ENCODE measurements at regions not wholly inside any gene's neighbourhood (a gene's known extent, or its start where the extent isn't known, plus 50 kb on each side); places are given as distances from the start of the nearest gene placed in this dataset.
A peak's percentile ranks its signal among the peaks of the same experiment; 100 is the strongest.

DNA sequence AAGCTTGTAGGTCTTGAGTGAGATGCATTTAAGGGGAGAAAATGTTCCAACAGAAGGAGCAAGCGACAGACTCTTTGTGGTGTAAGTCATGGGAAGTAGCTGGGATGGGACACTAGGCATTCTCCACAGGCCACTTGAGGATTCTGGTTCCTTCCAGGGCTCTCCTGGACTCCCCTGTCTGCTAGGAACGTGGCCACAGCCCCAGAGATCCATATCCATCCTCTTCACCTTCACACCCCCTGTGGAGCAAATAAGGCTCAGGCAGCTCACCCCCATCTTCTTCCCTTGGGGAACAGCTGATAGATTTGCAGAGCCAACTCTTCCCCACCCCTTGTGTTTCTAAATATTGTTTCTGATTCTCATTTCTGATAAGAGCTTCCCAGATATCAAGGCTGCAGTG lies 482.6 kb upstream of the MKI67 start:
- no peak for DNase-seq

DNA sequence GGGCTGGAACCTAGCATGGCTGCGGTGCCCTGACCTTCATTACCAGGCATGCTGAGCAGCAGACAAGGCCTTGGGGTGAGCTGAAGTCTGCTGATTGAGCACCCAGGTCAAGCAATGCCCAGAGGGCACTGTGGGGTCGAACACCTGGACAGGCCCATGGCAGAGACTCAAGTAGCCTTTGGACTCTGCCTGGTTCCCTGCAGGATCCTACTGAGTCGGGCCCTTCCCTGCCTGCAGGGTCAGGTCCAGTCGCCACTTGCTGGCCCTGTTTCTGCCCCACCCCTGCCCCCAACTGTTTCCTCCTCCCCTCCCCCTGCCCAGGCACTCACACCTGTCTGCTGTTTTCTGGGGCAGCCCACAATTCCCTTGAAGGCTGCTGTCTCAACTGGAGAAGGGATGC lies 483.2 kb upstream of the MKI67 start:
- DNase-seq: no peak

GRCh38 chr10:128610113-128610512 lies 483.9 kb upstream of the MKI67 start:
- no peak for DNase-seq

DNA sequence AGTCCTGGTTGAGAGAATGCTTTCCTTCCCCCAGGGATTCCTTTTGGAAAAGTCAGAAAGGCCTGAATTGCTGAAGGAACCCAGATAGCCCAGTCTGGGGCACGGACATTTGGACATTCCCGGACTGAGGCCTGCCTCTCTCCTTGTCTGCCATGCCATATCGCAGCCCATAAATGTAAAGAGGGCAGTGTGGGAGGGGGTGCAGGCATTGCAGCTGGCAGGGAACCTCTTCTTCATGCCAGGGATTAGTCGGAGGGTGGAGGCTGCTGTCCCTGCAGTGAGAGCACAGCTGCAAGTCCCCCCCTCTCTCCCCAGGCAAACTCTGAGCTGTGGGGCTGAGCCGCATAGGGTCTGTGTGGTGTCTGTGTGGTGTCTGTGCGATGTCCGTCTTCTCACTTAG lies 486.0 kb upstream of the MKI67 start:
- DNase-seq: no peak

GRCh38 chr10:128612631-128613030 lies 486.4 kb upstream of the MKI67 start:
- no peak for DNase-seq

DNA sequence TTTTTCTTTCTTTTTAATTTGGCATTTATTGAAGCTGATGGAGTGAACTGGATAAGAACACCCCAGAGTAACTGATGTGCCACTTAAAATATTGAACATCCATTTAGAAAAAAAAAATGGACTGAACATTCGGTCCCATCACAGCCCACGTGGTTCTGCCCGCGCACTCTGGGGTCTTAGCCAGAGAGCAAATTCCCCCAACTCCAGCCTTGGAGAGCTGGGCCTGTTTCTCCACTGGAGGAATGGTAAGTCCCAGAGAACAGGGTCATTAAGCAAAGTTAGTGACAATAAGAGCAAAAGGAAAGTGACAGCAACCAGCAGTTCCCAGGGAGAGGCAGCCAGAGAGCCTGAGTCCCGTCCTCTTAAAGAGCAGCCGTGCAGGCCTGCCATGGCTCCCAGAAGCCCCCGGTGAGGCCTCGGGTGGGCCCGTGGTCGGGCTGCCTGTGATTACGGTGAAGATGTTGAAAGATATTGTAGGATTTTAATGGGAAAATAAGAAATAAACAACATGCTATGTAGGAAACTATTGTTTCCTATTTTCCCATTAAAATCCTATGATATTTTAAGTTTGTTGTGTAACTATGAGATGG lies 487.9 kb upstream of the MKI67 start:
- no peak for DNase-seq

GRCh38 chr10:128614802-128615553 lies 488.8 kb upstream of the MKI67 start:
- no peak for DNase-seq

DNA sequence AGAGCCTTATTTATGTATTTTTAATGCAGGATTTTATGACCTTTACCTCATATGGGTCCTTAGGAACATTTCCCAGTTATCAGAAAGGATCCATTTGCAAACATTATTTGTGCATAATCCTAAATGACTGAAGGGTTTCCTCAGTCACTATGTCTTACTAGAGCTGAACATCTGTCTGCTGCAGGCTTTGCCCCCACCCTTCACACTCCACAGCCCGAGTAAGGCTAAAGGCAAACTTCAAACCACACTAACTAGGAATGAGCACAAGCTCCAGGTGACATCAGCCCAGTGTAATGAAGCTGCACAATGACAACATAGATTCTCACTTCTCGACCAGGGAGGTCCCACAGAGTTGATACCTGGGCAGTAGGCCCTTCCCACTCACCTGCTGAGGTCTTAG lies 491.3 kb upstream of the MKI67 start:
- DNase-seq: no peak

GRCh38 chr10:128622706-128623105 lies 496.5 kb upstream of the MKI67 start:
- no peak for DNase-seq

DNA sequence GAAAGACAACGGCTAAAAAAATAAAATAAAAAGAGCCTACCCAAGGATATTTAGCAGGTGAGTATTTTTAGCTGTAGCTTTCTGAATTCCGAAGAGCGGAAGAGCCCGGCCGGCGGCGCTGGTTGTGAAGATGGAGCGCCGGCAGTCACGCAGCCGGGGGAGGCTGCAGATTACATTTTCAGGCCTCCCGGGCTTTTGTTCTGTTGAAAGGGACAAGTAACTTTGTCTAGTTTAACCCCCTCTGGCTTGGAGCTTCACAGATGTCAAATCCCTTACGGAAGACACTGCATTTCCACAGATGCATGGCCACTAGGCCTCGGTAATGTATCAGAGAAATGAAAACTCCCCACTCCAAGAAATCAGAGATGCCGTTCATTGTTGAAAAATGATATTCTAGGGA lies 497.6 kb upstream of the MKI67 start:
- DNase-seq: no peak

DNA sequence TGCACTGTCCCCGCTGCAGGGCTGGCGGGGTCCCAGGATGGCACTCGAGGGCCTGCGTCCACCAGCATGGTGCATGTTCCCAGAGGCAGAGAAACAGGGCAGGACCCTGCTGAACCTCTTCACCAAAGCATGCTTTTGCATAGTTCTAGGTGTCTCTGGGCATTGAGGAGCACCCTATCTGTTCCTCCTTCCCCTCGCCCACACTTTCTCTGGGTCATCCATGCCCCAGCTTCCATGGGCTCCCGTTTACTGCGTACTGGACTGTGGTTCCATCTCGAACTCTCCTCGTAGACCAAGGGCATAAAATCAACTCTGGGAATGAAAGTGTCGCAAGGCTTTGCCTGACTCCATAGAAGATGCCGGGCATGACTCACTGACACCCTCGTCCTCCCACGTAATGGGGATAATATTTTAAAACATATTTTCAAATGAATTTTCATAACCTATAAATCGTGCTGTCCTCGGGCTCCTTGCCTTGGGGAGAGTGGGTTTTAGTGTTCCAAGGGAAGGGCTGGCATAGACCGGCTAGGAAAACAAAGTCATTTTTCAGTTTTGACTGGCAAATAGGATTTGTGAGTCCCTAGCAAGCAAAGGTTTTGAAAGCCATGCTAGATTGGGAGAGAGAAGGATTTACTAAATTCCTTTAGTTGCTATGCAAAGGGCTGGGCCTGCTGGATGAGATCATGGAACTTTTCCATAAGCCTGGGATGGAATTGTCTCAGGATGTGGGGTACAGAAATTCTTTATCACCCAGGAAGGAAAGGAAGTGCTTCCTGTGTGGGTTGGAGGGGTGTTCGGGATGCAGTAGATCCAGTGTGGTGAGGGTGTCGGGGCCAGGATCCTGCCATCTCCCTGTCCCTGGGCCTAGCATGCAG lies 498.7 kb upstream of the MKI67 start:
- DNase-seq: no peak

- DNase-seq: no peak
Observed at GRCh38 chr10:128625926-128626325, 499.7 kb upstream of the MKI67 start.

DNA sequence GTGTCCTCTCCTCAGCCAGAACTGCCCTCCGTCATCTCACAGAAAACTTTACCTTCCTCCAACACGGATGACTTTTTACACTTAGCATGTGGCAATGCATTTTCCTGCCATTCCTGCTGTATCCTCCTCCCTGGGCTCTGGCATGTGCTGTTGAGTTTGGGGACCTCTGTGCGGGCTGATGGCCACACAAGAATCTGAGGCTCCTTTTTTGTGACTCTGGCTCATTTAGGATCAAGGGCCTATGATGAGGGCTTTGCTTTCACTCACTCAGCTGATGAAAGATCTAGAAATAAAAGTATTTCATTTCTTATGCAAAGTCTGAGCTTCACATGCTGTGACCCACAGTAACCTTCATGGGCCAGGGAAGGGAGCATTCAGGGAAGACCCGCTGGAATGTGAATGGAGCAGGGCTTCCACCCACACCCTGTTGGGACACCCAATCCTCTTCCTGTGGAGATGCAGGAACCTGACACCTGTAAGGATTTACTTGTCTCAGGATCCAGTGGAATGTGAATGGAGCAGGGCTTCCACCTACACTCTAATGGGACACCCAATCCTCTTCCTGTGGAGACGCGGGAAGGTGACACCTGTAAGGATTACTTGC lies 500.3 kb upstream of the MKI67 start:
- DNase-seq: no peak

DNA sequence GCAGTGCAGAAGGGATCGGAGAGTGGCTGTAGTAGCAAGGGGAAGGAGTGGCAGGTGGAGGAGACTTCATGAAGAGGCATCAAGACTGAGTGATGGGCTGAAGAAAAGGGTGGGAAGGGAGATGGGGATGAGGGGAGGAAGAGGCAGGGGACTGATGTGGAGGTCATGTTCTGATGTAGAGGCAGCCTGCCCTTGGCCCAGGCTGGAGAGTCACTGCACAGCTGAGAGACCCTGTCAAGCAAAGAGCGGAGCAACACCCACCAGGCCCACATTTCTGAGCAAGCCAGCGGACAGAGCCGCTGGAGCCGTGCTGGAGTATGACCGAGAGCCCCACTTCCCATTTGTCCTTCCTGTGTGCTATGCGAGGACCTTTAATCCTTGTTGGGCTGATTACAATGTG lies 501.6 kb upstream of the MKI67 start:
- no peak for DNase-seq

GRCh38 chr10:128628252-128628651 lies 502.0 kb upstream of the MKI67 start:
- no peak for DNase-seq

GRCh38 chr10:128629111-128630096 lies 503.2 kb upstream of the MKI67 start:
- DNase-seq: no peak

DNA sequence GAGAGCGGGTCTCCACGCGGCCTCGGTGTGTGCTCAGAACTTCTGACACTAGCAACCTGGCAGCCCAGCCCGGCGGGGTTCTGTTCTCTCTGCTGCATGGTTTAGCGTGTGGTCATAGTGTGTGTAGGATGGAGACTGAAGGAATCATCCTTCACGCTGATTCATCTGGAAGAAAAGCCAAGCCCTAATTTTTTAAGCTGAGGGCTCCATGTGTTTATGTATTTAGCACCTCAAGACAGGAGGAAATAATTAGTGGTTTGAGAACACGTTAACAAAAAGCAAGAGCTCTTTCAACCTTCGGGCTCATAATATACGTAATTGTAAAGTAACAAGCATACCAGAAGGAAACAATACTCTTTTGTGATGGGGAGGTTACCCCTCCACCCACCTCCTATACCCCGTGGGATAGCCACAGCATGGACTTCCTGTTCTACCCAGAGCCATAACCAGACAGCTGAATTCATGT lies 504.6 kb upstream of the MKI67 start:
- no peak for DNase-seq

- peak in 1 of 58 donors; percentile 25 for DNase-seq
Observed at GRCh38 chr10:128631801-128632241, 505.6 kb upstream of the MKI67 start.

GRCh38 chr10:128632694-128633093 lies 506.5 kb upstream of the MKI67 start:
- DNase-seq: no peak

DNA sequence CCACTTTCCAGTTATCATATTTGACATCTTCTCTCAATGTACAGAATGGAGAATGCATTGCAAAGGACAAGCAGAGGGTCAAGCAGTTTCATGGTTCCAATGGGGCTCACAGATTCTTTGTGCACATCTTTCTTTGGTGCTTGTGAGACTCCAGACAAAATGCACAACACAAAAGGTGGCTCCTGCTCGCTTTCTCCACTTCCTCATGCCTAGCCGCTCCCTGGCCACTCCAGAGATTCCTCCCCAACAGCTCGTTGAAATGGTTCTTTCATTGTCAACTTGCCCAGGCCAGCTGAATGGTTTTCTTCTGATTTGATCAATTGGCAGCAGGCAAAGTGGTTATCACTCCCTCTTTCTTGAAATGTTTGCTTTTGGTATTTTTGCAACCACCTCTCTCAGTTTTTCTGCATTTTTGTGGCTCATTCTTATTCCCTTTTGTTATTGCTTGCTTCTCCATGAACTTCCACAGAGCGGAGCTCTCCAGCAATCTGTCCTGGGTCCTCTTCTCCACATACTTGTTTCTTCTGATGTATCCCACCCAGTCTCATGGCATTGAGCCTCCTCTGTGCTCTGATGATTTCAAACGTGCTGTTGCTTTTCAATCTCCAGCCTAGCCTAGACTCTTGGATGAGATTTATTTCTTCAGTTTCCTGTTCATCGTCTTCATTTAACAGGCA lies 507.8 kb upstream of the MKI67 start:
- no peak for DNase-seq

Data from anterior cingulate cortex (tissue), 58 donors.